ENCODE measurements at regions not wholly inside any gene's neighbourhood (a gene's known extent, or its start where the extent isn't known, plus 50 kb on each side); places are given as distances from the start of the nearest gene placed in this dataset.

GRCh38 chr13:78334059-78334458 lies 269.3 kb downstream of the POU4F1 start:
- DNase-seq (ENCODE audit: low spot score), result no peak

GRCh38 chr13:78326633-78327032 lies 276.7 kb downstream of the POU4F1 start:
- DNase-seq (ENCODE audit: low spot score), result no peak

- DNase-seq (ENCODE audit: low spot score), result no peak
Observed at GRCh38 chr13:78325585-78325984, 277.8 kb downstream of the POU4F1 start.

GRCh38 chr13:78323848-78324247 lies 279.5 kb downstream of the POU4F1 start:
- no peak for DNase-seq (ENCODE audit: low spot score)

- DNase-seq (ENCODE audit: low spot score), result no peak
Observed at GRCh38 chr13:78323040-78323439, 280.3 kb downstream of the POU4F1 start.

GRCh38 chr13:78319101-78319627 lies 284.2 kb downstream of the POU4F1 start:
- no peak for DNase-seq (ENCODE audit: low spot score)

- DNase-seq (ENCODE audit: low spot score), result peak; percentile 3
Observed at GRCh38 chr13:78317030-78317429, 286.3 kb downstream of the POU4F1 start.

- no peak for DNase-seq (ENCODE audit: low spot score)
Observed at GRCh38 chr13:78309497-78310180, 293.7 kb downstream of the POU4F1 start.

- no peak for DNase-seq (ENCODE audit: low spot score)
Observed at GRCh38 chr13:78306519-78307206, 296.7 kb downstream of the POU4F1 start.

- DNase-seq (ENCODE audit: low spot score), result no peak
Observed at GRCh38 chr13:78305171-78305570, 298.2 kb downstream of the POU4F1 start.

GRCh38 chr13:78299832-78300623 lies 303.3 kb downstream of the POU4F1 start:
- DNase-seq (ENCODE audit: low spot score), result no peak

GRCh38 chr13:78298657-78299056 lies 304.7 kb downstream of the POU4F1 start:
- no peak for DNase-seq (ENCODE audit: low spot score)

- no peak for DNase-seq (ENCODE audit: low spot score)
Observed at GRCh38 chr13:78286748-78287147, 316.6 kb downstream of the POU4F1 start.

GRCh38 chr13:78265098-78265497 lies 338.3 kb downstream of the POU4F1 start:
- DNase-seq (ENCODE audit: low spot score), result no peak

- DNase-seq (ENCODE audit: low spot score), result no peak
Observed at GRCh38 chr13:78258304-78258703, 339.7 kb upstream of the EDNRB start.

- no peak for DNase-seq (ENCODE audit: low spot score)
Observed at GRCh38 chr13:78256484-78256883, 337.9 kb upstream of the EDNRB start.

GRCh38 chr13:78254113-78254512 lies 335.5 kb upstream of the EDNRB start:
- no peak for DNase-seq (ENCODE audit: low spot score)

- DNase-seq (ENCODE audit: low spot score), result no peak
Observed at GRCh38 chr13:78247362-78247761, 328.7 kb upstream of the EDNRB start.

GRCh38 chr13:78241278-78241919 lies 322.8 kb upstream of the EDNRB start:
- no peak for DNase-seq (ENCODE audit: low spot score)

- no peak for DNase-seq (ENCODE audit: low spot score)
Observed at GRCh38 chr13:78239714-78240113, 321.1 kb upstream of the EDNRB start.

- no peak for DNase-seq (ENCODE audit: low spot score)
Observed at GRCh38 chr13:78238911-78239310, 320.3 kb upstream of the EDNRB start.

GRCh38 chr13:78228940-78229339 lies 310.3 kb upstream of the EDNRB start:
- no peak for DNase-seq (ENCODE audit: low spot score)
